NCI-H2227 (cell line): ENCODE measurements at regions not wholly inside any gene's neighbourhood (a gene's known extent, or its start where the extent isn't known, plus 50 kb on each side); places are given as distances from the start of the nearest gene placed in this dataset.
"Not testable (repeated sequence)": the region's sequence is repeated elsewhere in the genome, so short reads cannot be mapped to it uniquely, and the experiment has no call there.

Source experiments
- DNase-seq: peaks from one replicate; lab custom pipeline; 2025; ENCODE audit not compliant: unreplicated experiment; lab: John Stamatoyannopoulos, UW

DNA sequence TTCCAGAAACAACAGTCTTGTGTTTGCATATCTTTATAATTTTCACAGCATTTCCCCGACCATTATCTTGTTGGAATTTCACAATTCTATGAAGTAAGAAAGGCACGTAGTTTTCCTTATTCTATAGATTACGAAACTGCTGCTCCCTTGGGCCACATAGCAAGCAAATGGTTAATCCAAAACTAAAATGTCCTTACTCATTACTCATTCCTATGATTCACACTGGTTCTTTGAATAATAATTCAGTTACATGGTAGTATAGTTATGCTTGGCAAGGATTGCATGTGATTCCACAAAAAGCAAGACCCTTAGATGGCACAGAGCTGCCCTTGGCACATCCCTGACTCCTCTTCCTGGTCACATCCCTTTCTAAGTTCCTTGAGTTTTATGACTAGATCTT lies 51.2 kb downstream of the OR13H1 start:
- no peak for DNase-seq

DNA sequence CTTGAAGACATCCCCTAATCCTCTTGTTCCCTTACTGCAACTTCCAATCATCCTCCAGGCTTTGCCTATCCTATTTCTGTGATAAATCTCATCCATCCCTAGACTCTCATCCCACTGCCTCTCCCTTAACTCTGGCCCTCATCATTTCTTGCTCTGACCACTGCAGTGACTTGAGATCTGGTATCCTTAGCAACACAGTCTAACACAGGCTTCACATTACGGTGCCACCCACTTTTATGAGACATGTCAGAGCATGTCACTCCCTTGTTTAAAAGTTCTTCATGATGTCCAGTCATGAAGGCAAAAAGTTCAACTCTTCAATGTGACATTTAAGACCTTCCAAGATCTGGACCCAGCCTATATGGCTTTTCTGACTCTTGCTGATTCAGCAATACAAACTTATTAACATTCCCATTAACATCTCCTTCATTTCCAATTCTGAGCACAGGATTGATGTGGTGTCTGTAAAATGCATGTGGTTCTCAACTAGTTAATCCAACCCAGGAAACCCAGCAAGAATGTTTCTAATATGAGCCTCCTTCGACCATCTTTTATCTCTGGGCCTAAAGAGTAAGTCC lies 64.0 kb downstream of the OR13H1 start:
- DNase-seq: no peak

DNA sequence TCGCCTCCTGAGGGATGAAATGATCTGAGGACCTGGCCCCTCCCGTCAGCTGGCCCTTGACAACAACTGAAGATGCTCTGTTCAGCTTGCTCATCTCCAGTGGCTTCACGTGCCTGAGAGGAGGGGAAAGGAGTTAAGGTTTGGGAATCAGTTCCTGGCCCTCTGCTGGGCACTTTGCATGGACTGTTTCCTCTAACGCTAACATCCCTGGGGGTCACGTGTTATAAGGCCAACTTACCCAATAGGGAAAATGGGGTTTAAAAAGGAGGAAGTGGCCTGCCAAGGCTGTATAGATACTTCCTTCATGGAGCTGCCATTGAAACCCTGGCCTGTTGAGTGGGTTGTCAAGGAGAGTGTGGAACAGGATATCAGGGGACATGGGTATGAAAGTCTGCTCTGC lies 65.6 kb downstream of the OR13H1 start:
- no peak for DNase-seq

DNA sequence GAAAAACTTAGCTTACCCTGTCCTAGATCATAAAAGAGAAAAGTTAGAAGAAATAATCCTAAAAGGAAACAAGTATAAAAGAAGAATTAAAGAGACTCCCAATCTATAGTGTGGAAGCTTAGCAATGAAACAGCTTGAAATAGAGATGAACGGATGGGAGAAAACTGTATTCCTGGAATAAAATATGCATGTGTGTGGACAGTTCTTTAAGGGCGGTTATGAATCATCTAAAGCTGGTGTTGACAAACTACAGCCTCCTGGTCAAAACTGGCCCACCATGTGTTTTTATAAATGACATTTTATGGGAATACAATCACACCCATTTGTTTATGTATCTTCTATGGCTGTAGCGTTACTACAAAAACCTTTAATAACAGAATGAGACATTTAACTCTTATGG lies 69.4 kb downstream of the OR13H1 start:
- no peak for DNase-seq

DNA sequence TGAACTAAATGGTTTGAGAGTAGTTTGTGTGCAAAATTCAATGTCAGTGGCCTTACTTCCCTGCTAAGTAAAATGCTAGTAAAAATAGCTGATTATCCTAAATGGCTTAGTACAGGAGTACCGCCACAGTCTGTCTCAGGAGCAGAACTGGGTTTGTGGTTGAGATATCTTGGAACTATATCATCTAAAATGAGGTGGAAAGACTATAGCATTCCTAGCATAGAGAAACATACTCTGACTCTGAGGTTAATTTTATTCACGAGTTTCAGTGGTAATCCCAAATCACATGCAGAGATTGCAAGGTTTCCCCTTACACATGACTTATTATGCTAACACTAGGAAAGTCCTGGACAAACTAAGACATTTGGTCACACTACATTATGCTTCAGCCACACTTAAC lies 70.4 kb downstream of the OR13H1 start:
- no peak for DNase-seq

DNA sequence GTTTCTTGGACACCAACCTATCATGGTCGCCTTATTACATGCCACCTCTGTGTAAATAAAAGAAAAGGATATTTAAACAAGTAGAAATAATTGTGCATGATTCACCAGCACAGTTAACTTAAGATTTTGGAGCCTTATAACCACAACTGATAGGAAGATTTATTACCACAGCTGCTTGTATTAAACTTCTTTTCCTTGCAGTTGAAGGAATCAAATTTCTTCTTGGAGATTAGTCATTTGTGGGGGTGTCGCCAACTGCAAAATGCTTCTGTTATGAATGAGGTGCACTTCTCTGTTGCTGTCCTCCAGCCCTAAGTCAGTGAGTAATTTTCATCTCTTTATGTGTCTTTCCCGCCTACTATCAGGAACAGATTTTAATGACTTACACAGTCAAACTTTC lies 73.3 kb downstream of the OR13H1 start:
- no peak for DNase-seq

DNA sequence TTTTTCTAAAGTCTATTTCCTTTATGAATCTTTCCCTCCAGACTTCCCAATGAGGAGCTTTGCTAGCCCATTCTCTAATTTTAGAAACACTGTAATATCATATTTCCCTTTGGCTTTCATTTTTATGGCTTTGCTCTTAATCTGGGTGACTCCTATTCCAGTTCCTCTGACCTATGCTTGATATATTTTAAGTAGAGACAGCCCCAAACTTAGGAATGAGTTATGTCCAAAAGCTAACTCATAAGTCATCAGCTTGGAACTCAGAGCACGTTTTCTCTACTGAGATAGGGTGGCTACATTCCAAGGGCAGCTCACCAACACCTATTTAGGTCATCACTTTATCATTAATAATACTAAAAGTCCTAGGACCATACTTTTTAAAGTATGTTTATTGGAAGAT lies 77.8 kb downstream of the OR13H1 start:
- no peak for DNase-seq

DNA sequence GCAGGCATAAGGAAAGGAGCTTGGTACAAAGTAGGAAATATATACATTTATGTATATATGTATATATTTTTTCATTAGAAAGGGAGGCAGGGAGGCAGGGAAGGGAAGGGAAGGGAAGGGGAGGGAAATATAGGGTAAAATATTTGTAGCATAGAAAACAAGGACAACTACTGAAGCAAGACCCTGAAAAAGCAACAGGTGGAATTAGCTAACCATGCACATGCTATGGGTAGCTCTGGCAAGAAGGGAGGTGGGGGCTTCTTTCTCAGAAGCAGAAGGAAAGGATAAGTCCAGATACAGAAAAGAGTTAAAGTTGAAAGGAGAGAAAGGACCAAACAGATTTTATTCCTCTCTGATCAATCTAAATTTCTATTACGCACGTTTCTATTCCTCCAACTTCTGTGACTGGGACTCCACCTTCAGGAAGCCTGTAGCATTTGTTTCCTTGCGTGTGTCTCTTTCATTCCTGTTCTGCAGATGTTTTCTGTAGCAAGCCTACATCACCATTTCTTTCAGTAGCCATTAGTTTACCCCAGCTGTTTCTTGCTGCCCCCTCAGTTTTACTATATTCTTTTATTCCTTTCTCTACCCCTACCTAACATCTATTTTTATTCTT lies 82.9 kb downstream of the OR13H1 start:
- DNase-seq: peak; percentile 5

DNA sequence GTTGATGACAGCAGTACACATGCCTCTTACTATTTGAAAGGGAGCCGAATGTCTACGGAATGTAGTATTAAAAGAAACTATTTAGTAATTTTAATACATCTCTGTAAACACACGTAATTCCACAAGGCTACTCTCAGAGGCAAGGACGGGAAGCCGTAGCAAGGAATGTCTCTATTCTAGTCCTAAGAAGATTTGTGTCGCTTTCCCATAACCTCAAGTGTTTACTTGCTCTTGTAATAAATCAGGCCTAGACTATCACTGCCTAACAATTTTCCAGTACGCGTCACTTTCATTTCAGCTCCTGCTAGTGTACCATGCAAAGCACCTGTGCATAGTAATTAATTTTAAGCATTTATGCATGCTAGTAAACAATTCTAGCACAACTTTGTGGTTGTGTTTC lies 86.7 kb downstream of the OR13H1 start:
- no peak for DNase-seq

DNA sequence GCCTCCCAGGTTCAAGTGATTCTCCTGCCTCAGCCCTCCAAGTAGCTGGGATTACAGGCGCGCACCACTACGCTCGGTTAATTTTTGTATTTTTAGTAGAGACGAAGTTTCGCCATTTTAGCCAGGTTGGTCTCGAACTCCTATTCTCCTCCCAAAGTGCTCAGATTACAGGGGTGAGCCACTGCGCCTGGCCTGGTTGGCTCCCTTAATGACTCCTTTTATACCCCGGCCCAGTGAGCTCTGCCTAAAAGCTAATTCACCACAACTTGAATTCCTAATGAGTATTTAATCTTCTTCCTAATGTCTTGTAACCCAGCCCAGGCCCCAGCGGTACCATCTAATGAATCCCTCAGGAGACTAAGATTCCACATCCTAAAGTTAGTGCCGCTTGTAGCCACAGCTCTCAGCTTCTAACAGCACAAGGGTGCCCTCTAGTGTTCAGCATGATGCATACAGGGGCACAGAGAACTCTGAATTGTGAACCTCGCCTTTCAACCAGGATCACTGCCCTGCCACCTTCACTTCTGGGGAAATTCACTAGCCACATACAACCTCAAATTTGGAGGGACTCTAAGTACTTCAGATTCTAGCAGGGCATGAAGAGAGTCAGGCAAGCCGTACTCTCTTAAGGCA lies 89.5 kb downstream of the OR13H1 start:
- peak; percentile 83 for DNase-seq

DNA sequence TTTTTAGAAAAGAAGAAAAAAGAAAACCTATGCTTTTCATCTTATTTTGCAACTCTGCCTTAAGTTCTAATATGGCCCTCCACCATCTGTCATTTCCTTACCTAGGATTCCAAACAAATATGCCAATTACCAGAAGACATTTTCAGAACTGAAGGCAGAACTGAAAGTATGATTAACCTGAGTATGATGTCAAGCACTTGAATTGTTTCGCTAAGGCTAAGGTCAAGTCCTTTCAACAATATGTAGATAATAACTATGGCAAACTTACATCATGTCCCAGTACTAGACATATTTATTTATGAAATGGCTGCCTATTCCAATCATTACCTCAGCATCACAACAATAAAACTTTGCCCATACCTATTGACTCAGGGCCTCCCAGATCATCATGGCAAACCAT lies 91.0 kb downstream of the OR13H1 start:
- no peak for DNase-seq

DNA sequence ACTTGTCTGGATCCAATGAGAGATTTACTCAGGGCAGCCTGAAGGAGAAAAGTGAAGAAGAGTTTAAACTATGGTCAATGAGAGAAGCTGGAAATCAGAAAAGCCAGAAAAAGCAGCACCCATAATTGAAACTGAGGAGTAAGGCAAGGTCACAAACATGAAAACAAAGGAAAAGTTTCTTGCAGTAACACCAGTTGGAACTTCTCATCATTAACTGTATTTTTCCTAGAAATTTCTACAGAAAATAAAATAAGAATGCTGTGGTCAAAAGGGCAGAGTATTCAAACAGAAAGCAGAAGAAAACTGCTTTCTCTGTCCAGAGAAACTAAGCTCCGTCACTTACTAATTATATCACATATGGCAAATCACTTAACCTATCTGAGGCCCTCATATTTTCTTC lies 102.2 kb downstream of the OR13H1 start:
- DNase-seq: no peak

DNA sequence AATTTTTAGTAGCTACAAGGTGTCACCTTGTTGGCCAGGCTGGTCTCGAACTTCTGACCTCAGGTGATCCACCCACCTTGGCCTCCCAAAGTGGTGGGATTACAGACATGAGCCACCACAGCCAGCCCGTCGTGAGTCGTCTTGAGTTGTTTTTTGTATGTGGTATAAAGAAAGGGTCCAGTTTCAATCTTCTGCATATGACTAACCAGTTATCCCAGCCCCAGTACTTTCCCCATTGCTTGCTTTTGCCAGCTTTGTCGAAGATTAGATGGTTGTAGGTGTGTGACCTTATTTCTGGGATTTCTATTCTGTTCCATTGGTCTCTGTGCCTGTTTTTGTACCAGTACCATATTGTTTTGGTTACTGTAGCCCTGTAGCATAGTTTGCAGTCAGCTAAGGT lies 105.9 kb downstream of the OR13H1 start:
- no peak for DNase-seq

DNA sequence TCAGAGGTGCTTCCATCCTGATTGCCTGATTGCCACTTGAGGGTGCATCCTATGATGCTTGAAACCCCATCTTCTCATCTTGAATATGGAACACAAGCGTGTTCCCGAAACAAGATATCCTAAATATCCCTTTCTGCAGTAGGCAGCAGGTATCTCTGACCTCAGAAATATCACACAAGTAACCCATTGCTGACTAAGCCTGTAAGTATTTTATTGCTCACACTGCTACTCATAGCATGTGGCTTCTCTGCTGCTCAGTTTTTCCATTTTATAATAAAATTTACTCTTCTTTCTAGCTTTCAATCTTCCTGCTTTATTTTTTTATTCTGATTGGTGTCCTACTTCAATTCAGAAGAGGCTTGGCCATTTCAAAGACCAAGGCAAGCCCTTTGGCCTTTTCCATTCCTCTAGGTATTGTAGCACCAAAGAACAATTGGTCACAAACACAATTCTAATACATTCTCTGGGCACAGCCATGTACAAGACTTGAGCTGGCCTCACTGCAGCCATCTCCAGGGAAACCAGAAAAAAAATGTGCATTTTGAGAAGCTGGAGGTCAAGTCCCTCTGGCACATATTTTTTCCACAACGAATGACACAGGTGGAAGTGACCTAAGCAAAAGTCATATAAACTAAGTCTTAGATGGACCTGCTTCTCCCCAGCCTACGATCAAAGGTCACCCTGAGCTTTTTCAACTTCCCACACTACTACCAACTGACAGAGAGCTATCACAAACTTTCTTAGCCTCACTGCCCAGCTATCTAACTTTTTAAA lies 107.0 kb downstream of the OR13H1 start:
- no peak for DNase-seq

DNA sequence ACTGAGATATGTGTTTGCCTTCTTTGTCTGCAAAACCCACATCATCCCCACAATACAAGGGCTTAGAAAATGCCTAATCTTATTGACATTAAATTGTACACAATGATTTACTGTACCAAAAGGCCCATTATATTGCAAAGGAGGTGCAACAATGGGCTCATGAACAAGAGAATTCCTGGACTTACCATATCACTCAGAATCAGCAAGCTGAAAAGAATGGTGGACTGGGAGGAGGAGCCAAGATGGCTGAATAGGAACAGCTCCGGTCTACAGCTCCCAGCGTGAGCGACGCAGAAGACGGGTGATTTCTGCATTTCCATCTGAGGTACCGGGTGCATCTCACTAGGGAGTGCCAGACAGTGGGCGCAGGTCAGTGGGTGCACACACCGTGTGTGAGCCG lies 119.9 kb downstream of the OR13H1 start:
- peak; percentile 29 for DNase-seq

DNA sequence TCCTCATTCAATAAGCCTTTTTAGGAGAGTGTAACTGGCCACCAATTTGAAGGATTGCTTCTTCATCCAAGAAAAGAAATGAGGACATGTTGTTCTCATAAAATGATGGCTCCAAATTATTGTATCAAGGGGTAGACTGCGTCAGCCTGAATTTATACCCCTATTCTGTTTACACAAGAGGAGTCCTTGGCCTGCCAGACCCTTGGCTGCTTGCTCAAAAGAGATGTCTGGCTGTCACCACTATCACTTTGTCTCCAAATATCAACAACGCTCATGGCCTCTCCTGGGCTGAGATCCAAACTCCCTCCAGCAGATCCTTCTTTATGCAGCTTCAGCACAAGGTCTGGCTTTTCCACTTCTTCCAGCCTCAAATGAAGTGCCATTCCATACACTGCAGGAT lies 127.9 kb downstream of the OR13H1 start:
- DNase-seq: no peak

DNA sequence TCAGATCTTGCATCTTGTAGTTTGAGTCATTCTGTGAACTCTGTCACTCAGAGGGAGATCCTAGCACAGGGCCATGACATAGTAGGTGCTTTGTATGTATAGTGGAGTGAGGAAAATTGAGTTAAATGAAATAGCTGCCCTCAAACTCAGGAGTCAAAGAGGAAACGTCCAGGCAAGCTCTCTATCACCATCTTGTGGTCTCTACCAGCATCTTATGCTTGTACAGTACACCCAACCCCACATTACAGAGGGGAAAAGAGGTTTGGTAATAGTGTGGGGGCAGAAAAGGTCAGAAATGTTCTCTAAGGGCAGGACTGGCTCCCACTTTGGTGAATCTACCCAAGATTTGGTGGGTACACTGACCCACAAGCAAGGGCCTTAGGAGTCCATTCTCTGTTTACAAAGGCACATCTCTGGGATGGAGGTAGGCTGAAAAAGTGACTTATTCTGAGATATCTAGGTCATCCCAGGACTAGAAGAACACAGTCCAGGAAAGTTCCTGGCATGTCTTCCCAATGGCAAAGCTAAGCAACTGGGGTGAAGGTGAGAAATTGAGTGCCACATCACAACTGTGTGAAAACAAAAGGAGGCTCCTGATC lies 131.8 kb downstream of the OR13H1 start:
- DNase-seq: peak; percentile 19

DNA sequence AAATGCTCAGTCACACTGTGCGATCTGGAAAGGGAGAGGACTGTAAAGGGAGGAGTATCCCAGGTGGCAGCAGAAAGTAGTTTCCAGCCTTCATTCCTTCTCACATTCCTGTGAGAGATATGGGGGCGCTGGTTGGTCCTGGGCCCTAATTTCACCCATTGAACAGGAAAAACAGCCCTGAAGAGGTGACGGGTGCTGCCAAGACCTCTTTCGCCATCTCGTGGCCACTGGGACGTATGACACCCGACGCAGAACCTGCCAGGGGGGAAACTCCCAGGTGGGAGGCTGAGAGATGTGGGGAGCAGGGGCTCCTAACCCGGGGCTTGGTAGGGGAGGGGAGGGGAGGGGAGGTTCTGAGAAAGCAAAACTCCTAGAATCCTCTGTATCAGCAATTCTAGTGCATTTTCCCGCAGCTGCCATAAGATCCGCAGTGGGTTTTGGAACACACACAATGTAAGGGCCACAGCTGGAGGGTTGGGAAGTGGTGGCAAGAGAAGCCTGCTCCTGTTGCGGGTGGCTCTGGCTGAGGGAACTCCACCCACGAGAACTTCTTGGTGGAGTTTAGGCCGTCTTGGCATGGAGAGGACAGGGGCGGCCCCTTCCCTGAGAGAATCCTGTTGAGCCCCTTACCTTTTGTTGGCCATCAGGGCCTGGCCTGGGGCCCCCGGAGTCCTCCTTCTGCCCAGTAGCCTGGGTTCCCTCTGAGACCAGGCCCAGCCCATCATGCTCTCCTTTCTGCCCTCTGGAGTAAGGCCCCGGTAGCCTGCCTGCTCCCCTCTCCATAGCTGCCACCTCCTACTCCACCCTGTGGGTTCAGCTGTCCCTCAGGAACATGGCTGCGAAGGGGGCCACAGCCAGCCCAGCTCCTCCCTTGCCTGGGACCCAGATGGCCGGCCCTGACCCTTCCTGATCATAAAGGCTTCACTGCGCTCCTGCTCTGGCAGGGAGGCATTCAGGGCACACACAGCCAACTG lies 134.1 kb downstream of the OR13H1 start:
- peak; percentile 74 for DNase-seq

DNA sequence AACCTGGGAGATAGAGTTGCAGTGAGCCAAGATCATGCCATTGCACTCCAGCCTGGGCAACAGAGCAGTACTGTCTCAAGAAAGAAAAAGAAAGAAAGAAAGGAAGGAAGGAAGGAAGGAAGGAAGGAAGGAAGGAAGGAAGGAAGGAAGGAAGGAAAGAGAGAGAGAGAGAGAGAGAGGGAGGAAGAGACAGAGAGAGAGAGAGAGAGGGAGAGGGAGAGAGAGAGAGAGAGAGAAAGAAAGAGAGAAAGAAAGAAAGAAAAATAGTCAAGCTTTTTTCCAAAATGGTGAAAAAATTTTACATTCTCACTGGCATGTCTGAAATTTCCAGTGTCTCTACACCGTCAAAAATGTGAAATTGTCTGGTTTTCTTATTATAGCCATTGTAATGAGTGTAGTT lies 138.9 kb downstream of the OR13H1 start:
- not testable (repeated sequence) for DNase-seq

DNA sequence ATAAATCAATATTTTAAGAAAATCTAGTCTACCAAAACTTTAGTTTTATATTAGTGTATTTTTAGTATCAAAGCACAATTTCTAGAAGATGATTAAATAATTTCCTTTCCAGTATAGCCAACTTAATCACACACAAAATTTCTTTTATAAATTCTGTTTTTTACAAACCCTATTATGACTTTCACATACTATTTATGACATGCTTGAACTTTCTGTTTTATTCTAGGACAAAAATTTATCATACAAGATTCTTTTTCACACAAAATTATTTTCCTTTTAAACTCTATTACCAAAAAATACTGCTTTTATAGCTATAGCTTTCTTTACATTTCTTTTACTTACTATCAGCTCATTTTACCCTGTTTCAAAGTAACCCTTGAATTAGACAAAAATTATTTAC lies 149.5 kb downstream of the OR13H1 start:
- no peak for DNase-seq

DNA sequence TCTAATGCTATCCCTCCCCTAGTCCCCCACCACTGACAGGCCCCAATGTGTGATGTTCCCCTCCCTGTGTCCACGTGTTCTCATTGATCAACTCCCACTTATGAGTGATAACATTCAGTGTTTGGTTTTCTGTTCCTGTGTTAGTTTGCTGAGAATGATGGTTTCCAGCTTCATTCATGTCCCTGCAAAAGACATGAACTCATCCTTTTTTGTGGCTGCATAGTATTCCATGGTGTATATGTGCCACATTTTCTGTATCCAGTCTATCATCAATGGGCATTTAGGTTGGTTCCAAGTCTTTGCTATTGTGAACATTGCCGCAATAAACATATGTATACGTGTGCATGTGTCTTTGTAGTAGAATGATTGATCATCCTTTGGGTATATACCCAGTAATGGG lies 153.1 kb downstream of the OR13H1 start:
- not testable (repeated sequence) for DNase-seq
